Keratinocyte (primary cell): ENCODE measurements at regions not wholly inside any gene's neighbourhood (a gene's known extent, or its start where the extent isn't known, plus 50 kb on each side); places are given as distances from the start of the nearest gene placed in this dataset.

Experiments used
- EZH2 ChIP-seq: IDR thresholded peaks from one replicate; pipeline ENCODE4 v1.6.1; 2012; ENCODE audit warnings: inconsistent platforms, mild to moderate bottlenecking, low read length, moderate library complexity
- TF ChIP-seq, protein P1 (sequence below), 3 experiments: IDR thresholded peaks in 1 of 3; conservative IDR thresholded peaks in 1 of 3; optimal IDR thresholded peaks in 1 of 3; 2 replicates in 2 of 3; 3 replicates in 1 of 3; pipeline versions ENCODE3 to v1.5.1; 2011; ENCODE audit warnings: low read length in 3 of 3, mild to moderate bottlenecking in 3 of 3, moderate library complexity in 2 of 3, control low read depth in 1 of 3, inconsistent platforms in 1 of 3; ENCODE audit not compliant: insufficient read depth in 2 of 3; ENCODE audit errors: extremely low read depth in 1 of 3

DNA sequence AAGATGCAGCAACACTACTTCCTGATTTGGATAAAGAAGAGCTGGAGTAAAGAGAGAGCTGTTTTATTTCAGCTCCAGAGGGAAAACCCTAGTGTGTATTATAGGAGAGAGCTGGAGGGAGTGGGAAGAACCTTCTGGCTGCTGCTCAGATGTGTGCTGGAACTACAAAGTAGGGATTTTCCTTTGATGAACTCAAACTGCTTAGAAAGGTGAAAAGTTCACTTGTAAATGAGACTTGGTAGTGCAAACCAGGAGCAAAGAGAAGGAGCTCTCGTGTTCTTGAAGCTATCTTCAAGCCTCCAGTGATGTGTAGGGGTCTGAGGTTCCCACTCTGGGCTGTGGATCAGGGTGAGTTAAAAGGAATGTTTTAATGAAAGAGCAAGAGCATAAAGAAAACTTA, 110.4 kb downstream of the EDEM1 start:
- TF ChIP-seq, protein P1, sequence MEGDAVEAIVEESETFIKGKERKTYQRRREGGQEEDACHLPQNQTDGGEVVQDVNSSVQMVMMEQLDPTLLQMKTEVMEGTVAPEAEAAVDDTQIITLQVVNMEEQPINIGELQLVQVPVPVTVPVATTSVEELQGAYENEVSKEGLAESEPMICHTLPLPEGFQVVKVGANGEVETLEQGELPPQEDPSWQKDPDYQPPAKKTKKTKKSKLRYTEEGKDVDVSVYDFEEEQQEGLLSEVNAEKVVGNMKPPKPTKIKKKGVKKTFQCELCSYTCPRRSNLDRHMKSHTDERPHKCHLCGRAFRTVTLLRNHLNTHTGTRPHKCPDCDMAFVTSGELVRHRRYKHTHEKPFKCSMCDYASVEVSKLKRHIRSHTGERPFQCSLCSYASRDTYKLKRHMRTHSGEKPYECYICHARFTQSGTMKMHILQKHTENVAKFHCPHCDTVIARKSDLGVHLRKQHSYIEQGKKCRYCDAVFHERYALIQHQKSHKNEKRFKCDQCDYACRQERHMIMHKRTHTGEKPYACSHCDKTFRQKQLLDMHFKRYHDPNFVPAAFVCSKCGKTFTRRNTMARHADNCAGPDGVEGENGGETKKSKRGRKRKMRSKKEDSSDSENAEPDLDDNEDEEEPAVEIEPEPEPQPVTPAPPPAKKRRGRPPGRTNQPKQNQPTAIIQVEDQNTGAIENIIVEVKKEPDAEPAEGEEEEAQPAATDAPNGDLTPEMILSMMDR (optimal IDR thresholded peaks at IDR 0.05 in 1 of 3, IDR thresholded peaks at IDR 0.05 in 1 of 3, conservative IDR thresholded peaks at IDR 0.05 in 1 of 3; ENCODE audit: extremely low read depth in 1 of 3, insufficient read depth in 2 of 3, low read length in 3 of 3) = no peak
- no peak for TF ChIP-seq EZH2
